ENCODE measurements at regions not wholly inside any gene's neighbourhood (a gene's known extent, or its start where the extent isn't known, plus 50 kb on each side); places are given as distances from the start of the nearest gene placed in this dataset.

DNA sequence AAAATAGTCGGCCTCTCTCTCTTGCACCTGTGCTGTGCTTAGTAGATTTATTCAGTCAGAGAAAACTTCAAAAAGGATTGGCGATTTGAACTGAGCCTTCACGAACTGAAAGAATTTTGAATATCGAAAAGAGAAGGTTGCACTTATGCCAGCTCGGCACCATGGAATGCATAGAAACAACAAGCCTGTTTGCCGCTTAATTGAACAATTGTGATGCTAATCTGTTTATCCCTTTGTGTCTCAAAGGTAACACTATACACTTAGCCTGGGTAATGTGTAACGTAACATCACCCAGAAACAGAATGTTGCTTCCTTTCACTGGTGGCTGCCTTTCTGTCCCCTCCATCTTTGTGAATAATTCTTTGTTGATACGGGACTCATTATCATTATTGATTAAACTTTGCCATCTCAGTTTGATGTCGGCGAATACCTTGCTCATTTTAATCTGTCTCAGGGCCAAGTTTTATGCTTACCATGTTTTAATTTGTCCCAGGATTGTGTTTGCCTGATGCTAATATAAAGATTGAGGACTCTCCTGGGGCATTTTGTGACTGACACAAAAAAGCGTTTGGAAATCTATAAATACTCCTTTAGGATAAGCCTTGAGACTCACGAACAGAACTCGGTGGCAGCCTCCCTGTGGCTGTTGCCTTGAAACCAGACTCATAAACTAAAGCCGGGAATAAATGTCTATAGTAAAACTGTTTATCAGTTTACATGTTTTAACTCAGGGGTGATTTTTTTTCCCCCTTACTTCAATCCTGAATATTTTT is 400.5 kb downstream of the RAPGEF2 start:
- no peak for DNase-seq

DNA sequence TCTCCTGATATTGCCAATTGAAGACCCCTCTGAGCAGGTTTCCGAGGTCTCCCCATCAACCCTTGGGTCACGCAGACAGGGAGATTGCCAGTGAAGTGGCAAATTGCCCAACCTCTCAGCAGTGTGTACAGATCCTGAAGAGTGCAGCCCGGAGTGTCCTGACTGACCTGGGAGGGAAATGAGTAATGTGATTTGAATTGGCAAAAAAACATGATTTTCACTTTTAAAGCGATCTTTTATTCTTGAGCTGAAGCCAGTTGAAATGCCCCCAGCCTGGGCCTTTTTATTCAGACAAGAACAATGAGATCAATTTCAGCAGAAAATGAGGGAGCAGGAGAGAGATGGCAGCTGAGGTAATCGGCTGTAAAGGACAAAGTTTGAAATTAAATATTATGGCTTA is 401.8 kb downstream of the RAPGEF2 start:
- DNase-seq: no peak

DNA sequence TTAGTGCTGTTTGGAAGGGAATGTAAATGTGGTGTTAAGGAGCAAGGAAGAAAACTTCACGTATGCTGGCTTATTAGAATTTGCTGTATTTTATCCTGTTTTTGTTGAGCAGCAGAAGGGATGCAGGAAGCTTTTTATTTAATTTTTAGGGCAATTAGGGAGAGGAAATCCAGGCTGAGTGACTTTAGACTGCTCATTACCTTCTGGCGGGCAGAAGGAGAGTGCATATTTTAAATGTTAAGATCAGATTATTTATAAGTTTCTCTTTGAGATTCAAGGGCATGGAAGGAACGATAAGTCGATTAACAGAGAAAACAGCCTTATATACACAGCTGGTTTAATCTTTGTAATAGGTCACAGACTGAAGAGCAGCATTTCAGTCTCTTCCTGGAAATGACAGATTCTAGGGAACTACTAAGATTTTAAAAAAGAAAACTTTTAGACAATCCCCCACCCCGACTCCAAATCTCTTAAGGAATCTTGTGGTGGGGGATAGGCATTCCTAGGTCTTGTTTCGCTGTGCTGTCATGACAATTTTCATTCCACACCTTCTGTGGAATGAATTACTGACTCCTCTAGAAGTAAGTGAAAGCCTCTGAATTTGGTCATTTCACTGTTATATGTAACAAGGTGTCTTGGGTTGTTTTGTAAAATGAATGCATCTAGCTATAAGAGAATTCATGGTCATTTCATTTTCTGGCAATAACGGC is 402.5 kb downstream of the RAPGEF2 start:
- no peak for DNase-seq

DNA sequence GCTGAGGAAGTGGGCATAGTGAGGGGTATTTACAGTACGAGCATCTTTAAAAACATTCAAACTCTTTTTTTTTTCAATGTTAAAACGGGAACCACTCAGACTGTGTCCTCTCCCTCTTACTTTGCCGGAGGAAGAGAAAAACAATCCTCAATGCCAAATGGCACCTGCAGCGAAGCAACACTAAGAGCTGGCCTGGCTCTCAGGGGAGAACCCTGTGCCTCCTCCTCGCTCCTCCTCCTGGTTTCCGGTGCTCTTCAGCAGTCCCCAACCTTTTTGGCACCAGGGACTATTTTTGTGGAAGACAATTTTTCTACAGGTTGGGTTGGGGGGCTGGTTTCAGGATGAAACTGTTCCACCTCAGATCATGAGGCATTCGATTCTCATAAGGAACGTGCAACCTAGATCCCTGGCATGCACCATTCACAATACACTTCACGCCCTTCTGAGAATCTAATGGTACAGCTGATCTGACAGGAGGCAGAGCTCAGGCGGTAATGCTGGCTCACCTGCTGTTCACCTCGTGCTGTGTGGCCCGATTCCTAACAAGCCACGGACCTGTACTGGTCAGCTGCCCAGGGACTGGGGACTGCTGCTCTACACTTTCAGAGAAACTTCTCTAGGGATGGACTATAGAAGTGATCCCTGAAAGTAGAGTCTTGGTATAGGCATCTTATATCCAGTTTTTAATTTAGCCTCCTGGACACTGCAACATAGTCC is 404.1 kb downstream of the RAPGEF2 start:
- DNase-seq: no peak

DNA sequence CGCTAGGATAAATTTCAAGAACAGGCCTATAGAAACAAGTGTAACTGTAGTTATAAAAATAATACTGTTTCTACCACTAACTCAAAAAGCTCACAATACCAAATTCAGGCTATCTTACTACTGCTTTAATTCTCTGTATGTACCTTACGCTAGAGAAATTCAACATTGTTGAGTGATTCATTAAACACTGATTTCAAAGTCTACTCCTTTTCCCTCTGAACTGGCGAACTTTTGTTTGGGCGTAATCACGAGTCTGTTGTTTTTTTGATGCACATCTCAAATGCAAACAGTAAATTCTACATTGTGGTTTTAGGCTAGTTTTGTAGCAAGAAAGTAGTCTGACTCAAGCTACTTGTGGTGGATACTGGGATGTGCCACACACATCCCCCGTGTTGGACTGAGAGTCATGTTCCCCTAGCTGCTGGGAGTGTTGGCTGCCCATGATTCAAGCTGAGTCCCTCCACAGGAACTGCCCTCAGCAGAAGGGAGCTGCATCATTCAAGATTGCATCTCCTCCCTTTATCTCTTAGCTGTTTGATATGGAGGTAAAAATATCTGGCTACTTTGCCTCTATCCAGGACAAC is 406.1 kb downstream of the RAPGEF2 start:
- DNase-seq: no peak

DNA sequence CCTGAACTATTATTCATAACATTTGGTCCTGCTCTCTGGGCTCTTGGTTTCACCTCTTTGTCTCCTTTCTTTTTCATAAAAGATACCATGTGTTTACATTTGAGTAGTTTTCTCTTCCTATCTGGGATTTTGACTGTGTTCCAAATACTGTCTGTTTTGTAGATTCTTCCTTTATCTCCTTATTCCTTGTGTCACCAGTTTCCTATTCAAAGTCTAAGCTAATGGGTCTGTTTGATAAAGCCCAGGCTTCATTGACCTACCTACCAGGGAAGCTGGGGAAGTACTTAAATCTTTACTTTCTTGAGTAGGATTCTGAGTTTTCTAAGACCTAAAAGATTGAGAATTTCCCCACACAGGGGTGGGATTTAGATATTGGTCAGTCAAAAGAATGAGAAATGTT is 409.5 kb downstream of the RAPGEF2 start:
- no peak for DNase-seq

DNA sequence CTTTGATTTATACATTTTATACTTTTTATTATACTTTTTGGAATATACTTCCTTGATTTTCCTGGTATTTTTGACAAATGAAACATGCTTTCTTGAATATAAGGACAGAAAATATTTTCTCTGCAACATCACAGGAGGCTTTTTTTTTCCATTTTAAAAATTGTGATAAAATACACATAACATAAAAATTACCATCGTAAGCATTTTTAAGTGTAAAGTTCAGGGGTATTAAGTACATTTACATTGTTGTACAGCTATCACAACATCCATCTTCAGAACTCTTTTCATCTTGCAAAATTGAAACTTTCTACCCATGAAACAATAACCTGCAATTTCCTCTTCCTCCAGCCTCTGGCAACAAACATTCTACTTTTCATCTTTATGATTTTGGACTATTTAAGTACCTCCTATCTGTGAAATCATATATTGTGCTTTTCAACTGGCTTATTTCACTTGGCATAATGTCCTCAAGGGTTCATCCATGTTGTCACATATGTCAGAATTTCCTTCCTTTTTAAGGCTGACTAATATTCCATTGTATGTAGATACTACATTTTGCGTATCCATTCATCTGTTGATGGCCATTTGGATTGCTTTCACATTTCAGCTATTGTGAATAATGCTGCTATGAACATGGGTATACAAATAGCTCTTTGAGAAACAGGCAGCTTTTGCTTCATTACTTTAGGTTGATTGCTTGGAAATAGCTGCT is 412.6 kb downstream of the RAPGEF2 start:
- no peak for DNase-seq

DNA sequence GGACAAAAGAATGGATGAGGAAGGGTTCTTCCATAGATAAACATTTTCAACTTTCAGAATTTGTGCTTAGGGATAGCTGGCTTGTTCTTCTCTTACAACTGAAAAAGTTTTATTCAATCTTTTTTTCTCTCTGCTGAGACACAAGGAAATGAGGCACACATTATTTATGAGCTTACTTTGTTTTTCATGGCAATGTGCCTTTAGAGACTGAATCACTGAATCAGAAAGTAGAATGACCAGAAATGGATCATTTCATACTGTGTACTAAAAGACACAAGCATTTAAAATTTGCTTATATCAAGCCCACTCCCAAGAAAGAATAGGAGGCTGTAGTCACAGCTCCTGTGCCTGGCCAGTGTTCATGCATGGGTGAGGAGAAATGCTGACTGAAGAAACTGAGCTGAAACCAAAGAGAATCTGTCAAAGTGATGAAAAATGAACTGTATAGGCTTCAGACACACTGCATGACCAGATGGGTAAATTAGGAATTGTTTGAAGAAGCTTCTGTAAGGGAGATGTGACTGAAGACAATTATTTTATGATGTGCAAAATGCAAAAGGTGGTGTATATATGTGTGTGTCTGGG is 413.8 kb downstream of the RAPGEF2 start:
- no peak for DNase-seq

DNA sequence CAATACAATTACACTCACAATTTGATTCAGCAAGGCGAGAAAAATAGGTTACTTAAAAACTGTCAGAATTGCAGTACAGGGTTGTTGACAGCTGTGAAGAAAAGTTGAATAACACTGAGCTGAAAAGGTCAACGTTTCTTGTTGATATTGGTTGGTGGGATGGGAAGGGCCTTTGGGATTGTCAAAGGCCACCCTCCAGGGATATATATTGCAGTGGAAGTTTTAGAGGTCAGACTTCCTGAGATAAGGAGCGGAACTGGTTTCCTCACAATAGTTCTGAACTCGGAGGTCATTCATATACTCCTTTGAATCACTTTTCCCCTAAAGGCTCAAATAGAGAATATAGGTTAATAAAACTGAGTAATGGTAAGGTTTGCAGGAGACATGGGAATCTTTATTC is 417.2 kb downstream of the RAPGEF2 start:
- DNase-seq: no peak

DNA sequence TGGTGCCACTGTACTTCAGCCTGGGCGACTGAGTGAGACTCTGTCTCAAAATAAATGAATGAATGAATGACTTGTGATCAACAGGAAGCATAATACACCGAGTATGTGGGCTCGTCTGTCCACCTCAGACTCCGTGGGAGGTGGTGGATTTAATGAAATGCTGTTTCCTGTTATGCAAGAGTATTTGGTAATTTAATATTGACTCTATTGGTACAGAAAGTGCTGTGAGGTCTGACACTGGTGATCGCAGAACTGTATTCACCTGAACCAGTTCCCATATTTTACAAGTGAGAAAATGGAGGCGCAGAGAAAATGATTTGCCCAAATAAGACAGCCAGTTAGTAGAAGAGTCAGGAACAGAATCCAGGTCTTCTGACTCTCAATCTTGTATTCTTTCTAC is 423.3 kb downstream of the RAPGEF2 start:
- no peak for DNase-seq

DNA sequence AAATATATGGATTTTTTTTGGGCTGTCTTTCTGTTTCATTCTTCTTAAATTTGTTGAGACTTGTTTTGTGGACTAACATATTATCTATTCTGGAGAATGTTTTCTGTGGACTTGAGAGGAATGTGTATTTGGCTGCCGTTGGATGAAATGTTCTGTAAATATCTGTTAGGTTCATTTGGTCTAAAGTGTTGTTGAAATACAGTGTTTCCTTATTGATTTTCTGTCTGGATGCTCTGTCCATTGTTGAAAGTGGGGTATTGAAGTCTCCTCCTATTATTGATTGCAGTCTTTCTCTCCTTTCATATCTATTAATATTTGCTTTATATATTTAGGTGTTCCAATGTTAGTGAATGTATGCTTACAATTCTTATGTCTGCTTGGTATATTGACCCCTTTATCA is 431.8 kb downstream of the RAPGEF2 start:
- no peak for DNase-seq

DNA sequence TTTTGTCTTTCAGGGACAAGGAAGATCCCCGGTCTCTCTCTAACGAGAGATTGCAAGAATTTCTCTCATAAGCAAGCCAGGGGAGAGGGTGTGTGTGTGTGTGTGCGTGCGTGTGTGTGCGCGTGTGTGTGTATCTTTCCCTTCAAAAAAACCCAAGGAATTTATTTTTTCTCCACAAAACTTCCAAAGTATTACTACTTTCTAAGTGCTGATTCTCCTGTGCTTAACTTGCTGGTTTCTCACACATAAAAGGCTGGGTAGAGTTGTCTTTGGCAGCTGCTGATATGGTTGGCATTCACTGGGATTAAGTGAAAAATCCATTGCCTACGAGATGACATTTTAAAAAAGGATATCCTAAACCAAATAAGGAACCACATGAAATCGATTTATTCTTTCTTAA is 435.7 kb downstream of the RAPGEF2 start:
- DNase-seq: no peak

DNA sequence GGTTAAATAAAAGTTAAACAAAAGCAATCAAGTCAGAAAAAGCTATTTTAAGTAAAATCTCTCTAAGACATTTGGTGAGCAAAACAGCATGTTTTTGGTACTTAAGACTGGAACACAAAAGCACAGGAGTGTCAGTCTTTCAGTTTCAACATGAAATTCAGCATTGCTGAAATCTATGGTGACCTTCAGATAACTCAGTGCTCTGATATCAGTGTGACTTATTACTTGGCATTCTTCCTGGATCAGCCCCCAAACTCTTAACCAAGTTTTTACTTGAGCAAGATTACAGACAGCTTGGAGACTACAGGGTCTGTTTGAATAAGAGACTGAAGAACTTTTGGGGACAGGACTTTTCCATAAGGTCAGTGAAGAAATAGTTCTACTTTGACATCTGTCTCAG is 437.2 kb downstream of the RAPGEF2 start:
- no peak for DNase-seq

DNA sequence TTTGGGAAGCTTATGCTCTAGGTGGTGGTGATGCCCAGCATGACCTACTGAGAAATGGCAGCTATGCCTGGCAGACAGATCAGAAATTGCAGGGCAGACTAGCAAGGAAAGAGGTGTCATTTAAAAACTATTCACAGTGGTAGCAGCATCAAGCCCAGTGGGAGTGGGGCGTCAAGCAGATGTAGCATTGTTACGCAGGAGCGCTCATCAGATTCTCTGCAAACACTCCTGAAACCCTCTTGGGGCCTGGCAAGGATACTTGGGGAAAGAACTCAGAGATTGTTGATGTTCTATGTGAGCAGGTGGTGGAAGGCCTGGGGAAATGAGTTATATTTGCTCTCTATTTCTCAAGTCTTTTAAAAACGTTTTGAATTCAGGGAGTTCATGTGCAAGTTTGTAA is 437.6 kb downstream of the RAPGEF2 start:
- no peak for DNase-seq

DNA sequence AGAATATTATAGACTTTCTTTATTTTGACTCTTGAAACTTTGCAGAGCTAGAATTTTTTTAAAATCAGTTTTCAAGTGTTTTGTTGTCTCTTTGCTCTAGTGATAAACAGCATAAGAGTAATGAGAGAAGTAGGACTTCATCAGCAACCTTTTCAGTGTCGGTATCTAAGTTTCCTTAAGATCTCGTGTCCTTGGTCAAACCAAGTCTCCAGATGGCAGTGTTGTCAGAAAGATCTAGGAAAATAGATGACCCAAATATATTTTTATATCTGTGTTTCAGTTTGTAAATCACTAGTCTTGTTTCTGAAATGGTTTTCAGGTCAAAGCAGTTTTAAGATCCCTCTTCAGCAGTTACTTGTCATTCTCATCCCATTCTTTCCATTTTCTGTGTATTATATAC is 438.3 kb downstream of the RAPGEF2 start:
- no peak for DNase-seq

DNA sequence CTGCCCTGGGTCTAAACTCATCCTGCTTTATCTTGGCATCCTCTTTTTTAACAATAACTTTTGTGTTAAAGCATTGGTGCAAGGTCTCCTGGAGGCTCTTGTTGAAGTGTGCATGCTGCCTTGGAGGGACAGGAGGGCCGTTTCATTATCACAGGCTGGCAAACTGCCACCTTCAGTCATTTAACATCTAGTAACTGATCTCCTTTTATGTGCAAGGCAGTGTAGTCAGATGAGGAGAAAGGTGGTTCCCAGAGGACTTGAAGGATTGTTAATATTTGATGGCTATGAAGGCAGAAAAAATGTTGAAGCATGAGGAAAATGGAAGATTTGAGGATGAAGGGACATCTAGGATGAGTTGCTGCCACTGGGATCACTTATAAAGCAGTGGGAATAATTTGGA is 439.4 kb downstream of the RAPGEF2 start:
- DNase-seq: no peak

DNA sequence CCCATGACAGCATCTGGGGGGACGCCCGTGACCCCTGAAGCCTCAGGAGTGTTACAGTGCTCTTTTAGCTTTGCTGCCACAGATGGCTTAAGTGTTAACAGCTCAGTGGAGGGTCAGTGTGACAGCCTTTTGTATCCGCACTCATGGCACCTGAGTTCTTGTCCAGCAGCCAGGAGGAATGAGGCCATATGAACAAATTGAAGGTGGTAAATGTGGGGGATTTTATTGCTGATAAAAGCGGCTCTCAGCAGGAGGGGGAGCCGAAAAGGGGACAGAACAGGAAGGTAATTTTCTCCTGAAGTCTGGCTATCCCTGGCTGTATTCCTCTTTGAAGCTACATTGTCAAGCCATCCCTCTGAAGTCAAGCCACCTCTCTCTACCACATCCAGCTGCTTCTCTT is 441.0 kb downstream of the RAPGEF2 start:
- DNase-seq: no peak

DNA sequence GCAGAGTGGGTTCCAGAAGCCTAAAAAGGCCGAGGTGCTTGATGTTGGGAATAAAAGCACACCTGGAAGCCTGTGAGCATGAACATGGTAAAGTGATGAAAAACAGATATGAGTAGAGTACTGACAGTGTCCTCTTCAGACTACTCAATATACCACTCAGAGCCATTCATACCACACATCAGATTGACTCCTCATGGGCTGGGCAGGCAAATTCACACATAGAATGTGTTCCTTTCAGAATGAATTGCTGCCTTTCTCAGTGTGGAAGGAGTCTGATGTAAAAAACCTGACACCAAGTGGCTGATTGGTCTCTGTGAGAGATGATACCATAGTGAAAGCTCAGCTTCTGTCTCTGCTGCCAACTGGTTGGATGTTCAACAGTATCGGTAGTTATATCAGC is 442.7 kb downstream of the RAPGEF2 start:
- DNase-seq: no peak

DNA sequence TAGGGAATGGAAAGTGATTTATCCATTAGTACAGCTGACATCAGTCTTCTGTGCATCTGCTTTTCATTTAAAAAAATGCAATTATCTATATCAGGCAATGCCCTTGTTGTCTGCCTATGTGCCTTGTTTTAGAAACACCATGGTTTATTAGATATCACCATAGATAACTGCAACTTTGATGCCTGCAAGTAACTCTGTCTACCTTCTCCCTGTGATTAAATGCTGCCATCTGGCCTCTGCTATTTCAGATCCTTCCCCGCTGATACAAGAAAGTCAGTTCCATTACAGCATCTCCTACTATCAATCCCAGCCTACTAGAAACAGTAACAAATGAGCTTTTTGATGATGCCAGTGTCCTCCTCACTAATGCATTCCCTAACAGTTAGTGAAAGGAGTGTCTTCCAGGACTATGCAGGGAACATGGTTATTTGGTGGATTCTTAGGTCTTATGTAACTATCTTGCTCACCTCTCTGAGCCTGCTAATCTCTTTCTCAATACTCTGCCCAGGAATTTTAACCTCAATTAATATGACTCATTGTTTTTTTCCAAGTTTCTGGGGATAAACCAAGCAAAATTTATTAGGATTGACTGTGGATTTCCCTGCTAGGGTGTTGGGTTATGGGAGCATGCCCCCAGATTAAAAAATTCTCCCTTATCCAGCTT is 444.9 kb downstream of the RAPGEF2 start:
- DNase-seq: no peak

DNA sequence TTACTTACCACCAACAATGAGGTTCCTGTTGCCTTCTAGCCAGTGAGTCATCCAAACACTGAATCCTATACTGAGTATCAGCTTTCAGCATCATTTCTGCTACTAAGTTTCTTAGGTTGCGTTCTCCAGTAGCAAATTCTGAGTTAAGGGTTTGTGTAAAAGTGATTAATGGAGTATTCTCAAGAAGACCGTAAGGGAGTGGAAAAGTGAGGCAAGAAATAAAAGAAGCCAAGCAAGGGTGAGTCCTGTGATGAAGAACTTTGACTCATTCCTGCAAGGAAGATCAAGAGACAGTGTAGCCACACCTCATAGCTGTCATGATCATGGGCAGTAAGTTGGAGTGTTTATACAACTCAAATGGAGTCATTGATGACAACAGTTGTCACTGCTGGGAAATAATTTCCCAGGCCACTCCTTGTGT is 446.2 kb downstream of the RAPGEF2 start:
- DNase-seq: no peak

DNA sequence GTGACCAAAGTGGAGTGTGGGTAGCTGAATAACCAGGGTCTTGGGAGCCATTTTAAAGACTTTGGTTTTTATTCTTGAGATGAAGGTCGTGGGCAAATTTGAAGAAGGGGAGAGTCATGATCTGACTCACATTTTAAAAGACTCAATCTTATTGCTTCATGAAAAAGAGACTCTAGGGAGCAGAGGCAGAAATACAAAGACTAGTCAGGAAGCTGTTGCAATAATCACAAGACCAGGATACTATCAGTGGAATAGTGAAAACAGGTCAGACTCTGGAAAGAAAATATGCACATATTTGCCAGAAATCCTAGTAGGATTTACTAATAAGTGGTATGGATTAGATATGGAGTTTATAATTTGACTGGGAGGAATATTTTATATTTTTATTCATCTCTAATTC is 448.4 kb downstream of the RAPGEF2 start:
- no peak for DNase-seq
